ENCODE measurements at regions not wholly inside any gene's neighbourhood (a gene's known extent, or its start where the extent isn't known, plus 50 kb on each side); places are given as distances from the start of the nearest gene placed in this dataset.
"Not testable (repeated sequence)": the region's sequence is repeated elsewhere in the genome, so short reads cannot be mapped to it uniquely, and the experiment has no call there.

DNA sequence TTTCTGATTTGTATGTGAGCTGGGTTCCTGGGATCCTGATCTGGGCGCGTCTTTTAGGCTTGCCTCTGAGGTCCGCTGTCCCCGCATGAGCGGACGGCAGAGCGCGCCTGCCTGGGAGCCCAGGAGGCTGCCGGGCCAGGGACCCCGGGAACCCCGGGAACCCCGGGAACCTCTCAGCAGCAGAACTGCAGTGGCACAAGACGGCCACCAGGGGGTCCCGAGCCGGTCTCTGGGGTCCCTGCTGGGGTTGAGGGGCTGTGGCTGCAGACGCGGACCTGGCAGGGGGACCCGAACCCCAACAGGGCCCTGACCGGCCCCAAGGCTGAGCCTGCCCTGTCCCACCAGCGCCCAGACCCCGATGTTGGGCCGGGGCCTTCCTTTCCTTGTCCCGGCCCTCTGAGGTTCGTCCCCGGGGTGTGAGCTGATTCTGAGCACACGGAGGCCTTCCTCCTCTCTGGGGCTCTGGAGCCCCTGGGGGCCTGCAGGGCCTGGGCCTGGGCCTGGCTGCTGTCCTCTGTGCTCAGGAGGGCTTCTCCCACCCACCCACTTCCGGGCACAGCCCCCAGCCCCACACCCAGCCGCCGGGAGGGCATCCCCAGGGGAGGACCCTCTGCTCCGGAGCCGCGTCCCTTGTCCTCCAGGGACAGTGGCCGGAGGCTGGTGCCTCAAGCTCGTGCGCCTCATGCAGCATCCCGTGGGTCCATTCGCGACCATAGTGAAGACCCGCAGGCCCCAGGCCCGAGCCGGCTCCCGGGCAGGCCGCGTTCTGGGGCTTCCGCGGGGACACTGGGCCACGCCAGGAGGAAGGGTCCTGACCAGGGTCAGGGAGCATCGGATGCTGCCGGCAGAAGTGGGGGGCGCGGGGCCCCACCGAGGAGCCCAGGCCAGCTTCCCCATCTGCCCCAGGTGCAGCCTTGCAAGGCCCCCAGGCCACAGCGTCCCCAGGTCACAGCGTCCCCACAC lies 152.9 kb downstream of the TMEM121 start:
- not testable (repeated sequence) for DNase-seq (ENCODE audit: low spot score)

DNA sequence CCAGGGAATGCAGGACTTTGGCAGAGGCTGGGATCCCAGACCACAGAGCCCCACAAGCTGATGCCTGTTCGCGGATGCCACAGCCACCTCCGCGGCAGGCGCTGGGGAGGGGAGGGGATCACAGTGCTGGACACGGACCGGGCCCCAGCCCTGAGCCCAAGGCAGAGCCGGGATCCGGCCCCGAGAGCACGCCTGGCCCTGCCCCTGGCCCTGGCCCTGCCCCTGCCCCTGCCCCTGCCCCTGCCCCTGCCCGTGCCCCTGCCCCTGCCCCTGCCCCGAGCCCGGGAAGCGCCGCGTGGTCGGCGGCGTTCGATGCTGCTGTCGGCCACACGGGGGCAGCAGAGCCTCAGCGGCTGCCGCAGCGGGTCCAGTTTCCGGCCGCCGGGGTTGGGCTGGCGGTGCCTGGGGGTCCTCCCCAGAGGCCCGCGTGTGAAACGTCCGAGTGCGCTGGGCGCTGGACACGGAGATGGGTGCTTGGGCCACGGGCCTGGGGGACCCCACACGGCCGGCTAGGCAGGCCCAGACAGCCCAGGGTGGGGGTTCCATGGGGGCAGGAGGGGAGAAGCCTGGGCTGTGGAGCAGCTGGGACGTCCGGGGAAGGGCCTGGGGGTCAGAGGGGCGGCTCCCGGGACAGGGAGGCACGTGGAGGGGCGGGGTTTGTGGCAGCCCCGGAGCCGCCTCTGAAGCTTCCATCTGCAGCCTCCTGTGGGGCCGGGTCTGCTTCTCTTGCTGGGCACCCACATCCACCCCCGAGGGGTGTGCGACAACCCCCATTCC lies 153.8 kb downstream of the TMEM121 start:
- not testable (repeated sequence) for DNase-seq (ENCODE audit: low spot score)

DNA sequence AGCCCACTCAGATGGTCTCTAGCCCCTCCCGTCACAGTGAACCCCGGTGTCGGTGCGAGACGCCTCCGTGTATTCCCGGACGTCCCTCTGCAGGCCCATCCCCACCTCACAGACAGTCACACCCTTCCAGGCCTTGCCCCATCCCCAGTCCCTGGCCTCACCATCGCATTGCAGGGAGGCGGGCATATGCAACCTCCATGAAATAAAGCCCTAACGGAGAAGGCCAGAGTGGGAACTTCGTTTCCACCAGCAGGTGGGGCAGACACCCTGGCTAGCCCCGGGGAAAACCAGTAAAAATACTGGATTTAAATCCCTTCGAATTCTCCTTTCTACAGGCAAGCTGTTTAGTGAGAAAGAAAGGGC lies 154.3 kb downstream of the TMEM121 start:
- DNase-seq (ENCODE audit: low spot score) = not testable (repeated sequence)

DNA sequence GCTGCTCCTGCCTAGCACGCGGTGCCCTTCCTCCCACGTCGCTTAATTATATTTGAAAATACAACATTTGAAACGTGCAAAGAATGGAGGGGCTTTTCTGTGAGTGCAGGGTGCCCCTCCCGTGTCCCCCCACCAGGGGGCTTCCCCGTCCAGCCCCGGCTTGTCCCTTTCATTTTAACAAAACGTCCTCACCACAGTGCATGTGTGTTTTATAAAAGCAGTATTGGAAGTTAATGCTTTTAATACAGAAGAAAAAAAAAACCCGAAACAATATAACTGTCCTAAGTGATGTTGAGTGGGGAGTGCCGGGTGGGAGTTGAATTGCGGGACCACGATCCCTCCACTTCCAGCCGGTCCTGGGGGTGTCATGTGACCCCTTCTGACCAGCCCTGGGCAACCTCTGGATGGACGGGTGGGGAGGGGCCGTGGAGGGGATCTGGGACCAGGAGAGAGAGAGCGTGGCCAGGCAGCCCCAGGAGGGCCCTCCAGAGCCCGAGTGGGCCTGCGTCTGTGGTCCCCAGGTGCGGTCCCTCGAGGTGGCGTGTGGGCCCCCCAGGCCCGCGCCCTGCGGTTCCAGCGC lies 155.3 kb downstream of the TMEM121 start:
- DNase-seq (ENCODE audit: low spot score) = not testable (repeated sequence)

DNA sequence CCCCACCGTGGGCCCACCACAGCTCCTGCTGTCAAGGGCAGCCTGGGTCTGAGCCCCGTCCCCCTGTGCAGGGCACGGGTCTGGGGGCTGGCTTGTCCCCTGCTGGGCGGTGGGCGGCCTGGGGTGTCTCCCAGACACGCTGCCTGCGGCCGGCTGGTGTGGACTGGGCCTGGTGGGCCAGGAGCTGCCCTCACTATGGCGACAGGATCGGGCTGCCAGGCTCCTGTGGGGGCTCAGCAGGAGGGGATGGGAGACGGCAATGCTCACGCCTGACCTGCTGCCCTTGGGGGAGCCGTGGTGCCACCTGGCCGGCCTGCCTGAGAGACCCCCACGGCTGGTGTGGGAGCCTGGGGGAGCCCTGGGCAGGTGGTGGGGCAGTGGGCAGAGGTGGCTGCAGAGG lies 156.1 kb downstream of the TMEM121 start:
- not testable (repeated sequence) for DNase-seq (ENCODE audit: low spot score)

DNA sequence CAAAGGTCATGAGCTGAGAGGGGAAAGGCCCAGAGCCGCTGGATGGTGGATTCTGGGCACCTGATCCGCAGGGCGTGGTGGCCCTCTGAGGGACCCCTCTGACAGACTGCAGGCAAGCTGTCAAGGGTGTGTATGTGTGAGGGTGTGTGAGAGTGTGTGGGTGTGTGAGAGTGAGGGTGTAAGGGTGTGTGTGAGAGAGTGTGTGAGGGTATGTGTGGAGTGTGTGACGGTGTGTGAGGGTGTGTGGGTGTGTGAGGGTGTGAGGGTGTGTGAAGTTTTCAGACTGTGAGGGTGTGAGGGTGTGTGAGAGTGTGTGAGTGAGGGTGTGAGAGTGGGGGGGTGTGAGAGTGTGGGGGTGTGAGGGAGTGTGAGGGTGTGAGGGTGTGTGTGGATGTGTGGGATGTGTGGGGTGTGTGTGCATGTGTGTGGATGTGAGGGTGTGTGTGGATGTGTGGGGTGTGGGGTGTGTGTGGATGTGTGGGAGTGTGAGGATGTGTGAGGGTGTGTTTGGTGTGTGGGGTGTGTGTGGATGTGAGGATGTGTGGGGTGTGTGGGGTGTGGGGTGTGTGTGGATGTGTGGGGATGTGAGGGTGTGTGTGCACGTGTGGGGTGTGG lies 156.7 kb downstream of the TMEM121 start:
- DNase-seq (ENCODE audit: low spot score) = no peak

DNA sequence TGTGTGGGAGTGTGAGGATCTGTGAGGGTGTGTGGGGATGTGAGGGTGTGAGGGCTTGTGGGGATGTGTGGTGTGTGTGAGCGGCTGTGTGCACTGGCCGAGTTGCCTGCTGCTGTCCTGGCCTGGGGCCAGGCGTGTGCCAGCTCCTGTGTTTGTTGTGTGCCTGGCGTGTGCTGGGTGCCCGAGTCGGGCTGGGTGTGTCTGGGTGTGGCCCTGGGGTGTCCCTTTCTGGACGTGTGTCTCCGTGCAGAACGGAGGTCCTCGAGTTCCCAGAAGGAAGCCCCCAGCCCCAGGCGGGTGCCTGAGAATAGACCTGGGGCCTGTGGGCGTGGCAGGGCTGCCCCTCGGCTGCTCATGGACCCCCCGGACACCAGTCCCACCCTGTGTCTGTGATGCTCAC lies 157.7 kb downstream of the TMEM121 start:
- not testable (repeated sequence) for DNase-seq (ENCODE audit: low spot score)

DNA sequence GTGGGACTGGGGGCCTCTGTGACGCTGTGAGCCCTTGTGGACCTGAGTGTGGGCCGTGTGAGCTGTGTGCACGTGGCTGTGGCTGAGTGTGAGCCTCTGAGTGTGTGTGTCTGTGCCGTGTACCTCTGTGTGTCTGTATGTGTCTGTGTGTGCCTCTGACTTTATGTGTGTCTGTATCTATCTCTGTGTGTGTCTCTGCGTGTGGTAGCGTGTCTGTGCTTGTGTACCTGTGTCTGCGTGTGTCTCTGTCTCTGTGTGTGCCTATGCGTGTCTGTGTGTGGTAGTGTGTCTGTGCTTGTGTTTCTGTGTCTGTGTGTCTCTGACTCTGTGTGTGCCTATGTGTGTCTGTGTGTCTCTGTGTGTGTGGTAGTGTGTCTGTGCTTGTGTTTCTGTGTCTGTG lies 158.2 kb downstream of the TMEM121 start:
- not testable (repeated sequence) for DNase-seq (ENCODE audit: low spot score)

DNA sequence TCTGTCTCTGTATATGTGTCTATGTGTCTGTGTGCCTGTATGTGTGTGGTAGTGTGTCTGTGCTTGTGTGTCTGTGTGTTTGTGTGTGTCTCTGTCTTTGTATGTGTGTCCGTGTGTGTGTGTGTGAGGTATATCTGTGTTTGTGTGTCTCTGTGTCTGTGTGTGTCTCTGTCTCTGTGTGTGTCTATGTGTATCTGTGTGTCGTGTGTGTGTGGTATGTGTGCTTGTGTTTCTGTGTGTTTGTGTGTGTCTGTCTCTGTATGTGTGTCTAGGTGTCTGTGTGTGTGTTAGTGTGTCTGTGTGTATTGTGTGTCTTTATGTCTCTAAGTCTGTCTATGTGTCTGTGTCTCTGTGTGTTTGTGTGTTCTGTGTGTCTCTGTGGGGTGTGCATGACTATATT lies 158.6 kb downstream of the TMEM121 start:
- DNase-seq (ENCODE audit: low spot score) = no peak

DNA sequence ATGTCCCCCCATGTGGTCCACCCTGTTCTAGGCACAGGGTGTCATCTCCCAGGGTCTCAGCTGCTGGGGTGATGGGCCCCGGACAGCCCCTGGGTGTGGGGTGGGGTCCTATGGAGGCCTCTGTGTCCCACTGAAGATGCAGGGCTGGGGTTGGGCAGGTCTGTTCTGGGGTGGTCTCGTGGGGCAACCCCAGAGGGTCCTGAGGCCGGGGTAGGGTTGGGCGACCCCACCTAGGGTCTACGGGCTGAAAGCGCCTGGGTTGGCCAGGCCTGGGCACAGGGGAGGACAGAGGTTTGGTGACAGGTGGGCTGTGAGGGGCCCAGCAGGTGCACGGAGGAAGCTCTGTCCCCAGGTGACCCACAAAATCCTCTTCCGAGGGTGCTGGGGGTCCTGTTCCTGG lies 159.2 kb downstream of the TMEM121 start:
- DNase-seq (ENCODE audit: low spot score) = not testable (repeated sequence)

DNA sequence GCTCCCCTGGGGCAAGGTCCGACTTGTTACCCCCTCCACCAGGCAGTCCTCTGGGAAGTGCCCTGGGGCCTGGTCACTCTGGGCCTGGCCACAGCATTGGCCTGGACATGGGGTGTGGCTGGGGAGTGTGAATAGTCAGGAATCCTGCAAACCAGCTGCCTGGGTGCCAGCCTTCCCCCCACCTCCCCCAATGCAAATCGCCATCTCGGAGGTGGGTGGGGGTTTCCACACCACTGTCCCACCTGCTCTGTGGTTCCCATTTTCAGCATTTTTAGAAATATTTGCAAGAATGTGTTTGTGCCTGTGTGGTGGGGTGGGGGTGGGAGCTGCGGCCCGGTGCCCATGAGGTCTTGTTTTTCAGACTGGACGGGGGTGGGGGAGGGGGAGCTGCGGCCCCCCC lies 159.7 kb downstream of the TMEM121 start:
- DNase-seq (ENCODE audit: low spot score) = not testable (repeated sequence)

DNA sequence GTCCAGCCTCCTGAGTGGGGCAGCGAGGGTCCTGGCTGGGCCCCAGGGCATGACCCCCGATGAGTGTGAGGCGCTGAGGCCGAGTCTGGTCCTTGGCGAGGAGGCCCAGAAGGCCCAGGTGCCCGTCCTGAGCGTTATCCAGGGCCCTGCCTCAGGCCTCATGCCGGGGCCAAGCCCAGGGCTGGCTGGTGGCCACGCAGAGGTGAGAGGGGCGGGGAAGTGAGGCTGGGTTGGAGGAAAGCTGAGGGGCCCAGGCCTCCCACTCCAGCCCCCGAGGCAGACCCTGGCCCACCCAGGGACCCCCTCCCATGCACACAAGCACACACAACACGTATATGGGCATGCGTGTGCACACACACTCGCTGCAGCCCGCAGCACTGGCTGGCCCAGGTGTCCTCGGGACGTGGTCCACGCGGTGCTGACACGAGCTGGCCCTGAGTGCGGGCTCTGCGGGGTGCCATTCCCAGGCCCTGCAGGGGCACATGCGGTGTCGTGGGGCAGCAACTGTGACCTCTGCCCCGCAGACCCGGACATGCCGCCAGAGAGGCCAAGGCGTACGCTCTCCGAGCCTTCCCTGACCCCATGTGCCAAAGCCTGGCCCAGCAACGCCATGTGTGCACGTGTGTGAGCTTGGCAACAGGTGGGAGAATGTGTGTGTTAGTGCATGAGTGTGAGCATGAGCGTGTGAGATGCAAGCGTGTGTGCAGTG lies 160.2 kb downstream of the TMEM121 start:
- DNase-seq (ENCODE audit: low spot score) = not testable (repeated sequence)

DNA sequence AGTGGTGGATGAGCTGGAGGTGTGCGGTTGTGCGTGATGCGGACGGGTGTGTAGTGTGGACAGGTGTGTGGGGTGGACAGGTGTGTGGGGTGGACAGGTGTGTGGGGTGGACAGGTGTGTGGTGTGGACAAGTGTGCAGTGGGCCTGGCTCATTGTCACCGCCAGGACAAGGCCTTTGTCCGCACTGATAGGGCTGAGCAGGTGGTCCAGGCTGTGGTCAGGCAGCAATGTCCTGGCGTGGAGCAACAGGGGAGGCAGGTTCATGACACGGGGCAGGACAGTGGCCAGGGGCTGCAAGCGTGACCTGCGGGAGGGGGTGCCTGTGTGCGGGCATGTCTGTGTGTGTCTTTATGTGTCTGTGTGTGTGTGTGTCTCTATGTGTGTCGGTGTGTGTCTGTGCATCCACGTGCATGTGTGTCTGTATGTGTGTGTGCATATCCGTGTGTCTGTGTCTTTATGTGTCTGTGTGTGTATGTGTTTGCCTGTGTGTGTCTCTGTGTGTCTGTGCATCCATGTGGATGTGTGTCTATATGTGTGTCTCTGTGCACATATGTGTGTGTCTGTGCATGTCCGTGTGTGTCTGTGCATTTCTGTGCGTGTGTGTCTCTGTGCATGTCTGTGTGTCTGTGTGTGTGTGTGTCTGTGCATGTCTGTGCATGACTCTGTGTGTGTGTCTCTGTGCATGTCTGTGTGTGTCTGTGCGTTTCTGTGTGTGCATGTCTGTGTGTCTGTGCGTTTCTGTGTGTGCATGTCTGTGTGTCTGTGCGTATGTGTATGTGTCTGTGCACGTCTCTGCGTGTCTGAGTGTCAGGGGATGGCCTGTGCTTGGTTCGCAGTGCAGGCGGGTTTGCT lies 161.0 kb downstream of the TMEM121 start:
- DNase-seq (ENCODE audit: low spot score) = not testable (repeated sequence)

DNA sequence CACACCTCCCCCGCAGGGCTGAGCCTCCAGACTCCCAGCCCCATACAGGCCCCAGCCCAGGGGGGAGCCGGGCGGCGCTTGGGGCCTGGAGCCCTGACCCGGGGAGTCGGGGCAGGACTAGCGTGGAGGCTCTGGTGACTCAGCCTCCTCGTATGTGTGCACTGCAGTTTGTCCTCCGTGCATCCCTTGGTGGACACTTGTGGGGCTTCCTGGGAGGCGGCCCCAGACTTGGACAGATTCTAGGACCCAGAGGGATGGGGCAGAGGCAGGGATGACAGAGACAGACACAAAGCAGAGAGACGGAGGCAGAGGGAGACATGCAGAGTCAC lies 161.6 kb downstream of the TMEM121 start:
- not testable (repeated sequence) for DNase-seq (ENCODE audit: low spot score)

DNA sequence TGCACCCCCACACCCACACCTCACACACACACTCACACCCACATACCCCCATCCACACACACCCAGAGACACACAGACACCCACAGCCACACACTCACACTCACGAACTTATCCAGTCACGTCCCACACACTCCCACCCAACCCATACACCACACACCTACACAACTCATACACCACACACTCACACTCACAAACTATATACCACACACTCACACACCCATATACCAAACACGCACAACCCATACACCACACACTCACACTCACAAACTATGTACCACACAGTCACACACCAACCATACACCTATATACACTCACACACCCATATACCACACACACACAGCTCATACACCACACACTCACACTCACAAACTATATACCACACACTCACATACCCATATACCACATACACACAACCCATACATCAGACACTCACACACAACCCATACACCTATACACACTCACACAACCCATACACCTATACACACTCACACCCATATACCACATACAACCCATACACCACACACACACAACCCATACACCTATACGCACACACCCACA lies 162.4 kb downstream of the TMEM121 start:
- not testable (repeated sequence) for DNase-seq (ENCODE audit: low spot score)

DNA sequence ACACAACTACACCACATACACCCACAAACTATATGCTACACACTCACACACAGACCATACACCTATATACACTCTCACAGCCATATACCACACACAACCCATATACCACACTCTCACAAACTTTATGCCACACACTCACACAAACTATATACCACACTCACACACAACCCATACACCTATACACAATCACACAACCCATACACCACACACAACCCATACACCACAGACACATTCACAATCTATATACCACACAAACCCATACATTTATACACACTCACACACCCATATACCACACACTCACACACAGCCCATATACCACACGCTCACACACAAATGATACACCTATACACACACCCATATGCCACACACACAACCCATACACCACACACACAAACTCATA lies 163.3 kb downstream of the TMEM121 start:
- no peak for DNase-seq (ENCODE audit: low spot score)

DNA sequence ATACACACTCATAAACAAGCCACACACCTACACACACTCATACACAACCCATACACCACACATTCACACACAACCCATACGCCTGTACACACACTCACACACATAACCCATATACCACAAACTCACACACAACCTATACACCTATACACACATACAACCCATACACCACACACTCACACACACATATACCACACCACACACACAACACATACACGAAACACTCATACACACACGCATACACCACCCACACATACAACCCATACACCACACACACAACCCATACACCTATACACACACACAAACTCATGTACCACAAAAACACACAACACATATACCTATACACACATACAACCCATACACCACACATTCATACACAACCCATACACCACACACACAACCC lies 164.3 kb downstream of the TMEM121 start:
- DNase-seq (ENCODE audit: low spot score) = no peak

DNA sequence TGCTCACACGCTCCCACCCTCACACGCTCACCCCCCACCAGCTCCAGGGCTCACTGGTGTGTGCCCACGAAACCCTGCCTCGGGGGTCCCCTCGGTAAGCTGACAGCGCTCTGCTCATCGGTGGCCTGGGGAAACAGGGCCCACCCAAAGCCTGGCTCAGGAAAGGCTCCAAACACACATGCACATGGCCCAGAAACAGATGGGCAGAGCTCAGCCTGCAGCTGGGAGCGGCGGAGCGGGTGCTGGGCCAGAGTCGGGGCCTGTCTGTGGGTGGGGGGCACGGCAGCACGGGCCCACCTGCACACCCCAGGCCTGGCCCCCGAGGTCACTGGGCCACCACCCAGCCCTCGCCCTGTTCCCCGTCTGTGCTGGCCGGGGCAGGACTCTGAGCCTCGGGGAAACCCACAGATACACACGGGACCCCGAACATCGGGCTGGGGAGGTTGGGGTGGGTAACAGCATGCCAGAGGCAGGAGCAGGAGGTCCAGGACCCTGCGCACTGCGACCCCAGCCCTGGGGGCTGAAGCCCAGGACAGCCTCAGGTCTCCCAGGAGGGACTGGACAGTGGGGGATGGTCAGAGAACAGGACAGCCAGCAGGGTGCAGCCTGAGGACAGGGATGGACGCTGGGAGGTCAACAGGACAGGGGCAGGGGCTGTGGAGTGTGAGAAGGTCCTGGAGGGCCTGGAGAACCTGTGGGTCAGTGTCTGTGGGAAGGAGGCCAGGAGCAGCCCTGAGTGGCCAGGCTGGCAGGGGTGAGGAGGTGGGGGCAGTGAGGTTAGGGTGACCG lies 165.1 kb downstream of the TMEM121 start:
- DNase-seq (ENCODE audit: low spot score) = not testable (repeated sequence)

DNA sequence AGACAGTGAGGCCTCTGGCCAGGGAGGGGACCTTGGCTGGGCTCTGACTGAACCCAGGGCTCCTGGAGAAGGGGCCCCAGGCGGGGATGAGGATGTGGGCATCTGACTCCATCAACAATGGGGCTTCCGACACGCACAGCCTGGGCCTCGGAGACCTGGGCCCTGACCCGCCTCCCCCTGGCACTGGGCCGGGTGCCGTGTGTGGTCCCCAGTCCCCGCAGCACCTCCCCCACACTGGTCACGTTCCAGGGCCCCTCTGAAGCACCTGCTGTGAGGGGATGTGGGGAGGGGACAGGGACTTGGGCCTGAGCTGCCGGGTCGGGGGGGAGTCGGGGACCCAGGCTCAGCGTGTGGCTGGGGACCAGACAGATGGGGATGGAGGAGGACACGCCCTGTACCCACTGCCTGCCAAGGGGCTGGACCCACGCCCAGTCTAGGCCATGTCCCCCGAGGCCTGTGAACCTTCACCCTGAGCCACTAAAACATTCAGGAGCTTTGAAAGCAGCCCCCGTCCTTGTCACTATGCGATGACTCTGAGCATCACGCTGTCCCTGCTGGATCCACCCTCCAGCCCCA lies 165.8 kb downstream of the TMEM121 start:
- DNase-seq (ENCODE audit: low spot score) = not testable (repeated sequence)
